ENCODE measurements at regions not wholly inside any gene's neighbourhood (a gene's known extent, or its start where the extent isn't known, plus 50 kb on each side); places are given as distances from the start of the nearest gene placed in this dataset.

- TF ChIP-seq CTCF (IDR thresholded peaks at IDR 0.05) (no peak), POLR2A (IDR thresholded peaks at IDR 0.05) (no peak)
Observed at GRCh38 chr14:52142504-52142903, 73.6 kb upstream of the NID2 start.

Data from adrenal gland (tissue), 5 donors.